ENCODE measurements at regions not wholly inside any gene's neighbourhood (a gene's known extent, or its start where the extent isn't known, plus 50 kb on each side); places are given as distances from the start of the nearest gene placed in this dataset.
"Not testable (repeated sequence)": the region's sequence is repeated elsewhere in the genome, so short reads cannot be mapped to it uniquely, and the experiment has no call there.

- DNase-seq = no peak
Observed at GRCh38 chr5:155116456-155117251, 103.1 kb downstream of the KIF4B start.

GRCh38 chr5:155125551-155126095 is 112.1 kb downstream of the KIF4B start:
- no peak for DNase-seq

- DNase-seq = no peak
Observed at GRCh38 chr5:155126573-155126972, 113.0 kb downstream of the KIF4B start.

DNA sequence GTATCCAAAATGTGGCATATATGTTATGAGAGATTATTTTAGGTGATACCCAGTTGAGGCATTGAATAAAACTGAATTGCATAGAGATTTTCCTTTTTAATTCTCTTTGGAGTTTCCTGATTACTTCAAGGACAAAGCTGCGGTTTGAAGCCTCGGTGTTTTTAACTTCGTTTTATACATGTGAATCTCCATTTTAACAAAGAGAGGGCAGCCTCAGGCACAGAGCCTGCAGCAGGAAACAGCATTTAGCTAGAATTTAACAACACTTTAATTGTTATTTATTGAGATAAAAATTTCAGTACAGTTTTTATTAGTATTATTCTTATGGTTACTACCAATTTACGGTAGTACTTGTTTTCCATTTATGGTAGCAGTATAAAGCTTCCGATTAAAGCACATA is 114.0 kb downstream of the KIF4B start:
- no peak for DNase-seq

GRCh38 chr5:155128786-155129512 is 115.4 kb downstream of the KIF4B start:
- no peak for DNase-seq

DNA sequence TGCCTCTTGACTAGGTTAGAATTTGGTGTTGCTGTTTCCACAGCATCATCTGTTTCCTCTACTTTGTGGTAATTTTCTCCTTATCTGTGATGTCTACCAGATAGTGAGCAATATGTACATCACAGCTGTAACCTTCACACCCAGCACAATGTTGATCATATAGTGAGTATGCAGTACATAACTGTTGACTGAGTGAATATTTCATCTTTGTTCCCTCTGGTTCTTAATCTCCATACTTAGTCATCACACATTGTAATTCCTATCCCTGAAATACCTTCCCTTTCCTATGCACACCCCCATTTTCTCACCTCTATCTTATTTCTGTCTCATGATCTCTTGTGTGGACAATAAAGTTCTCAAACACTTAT is 115.9 kb downstream of the KIF4B start:
- DNase-seq = no peak

DNA sequence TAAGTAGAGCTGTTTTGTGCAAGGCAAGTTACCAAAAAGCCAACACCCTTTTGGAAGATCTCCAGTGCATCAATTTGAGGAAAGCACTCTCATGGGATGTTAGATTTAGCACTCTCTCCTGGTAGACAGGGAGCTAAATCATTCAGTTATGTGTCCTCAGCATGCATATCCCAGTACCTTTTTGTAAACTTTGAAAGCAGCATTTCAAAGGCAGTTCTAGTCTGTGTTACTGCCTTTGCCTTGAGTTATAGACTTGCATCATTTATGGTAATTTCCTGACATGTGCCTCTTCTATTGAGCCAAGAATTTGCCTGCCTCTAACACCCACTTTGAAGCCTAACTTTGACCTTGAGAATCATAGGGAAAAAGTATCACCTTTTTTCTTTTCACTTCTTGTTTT is 120.6 kb downstream of the KIF4B start:
- no peak for DNase-seq

GRCh38 chr5:155136216-155136850 is 122.8 kb downstream of the KIF4B start:
- no peak for DNase-seq

DNA sequence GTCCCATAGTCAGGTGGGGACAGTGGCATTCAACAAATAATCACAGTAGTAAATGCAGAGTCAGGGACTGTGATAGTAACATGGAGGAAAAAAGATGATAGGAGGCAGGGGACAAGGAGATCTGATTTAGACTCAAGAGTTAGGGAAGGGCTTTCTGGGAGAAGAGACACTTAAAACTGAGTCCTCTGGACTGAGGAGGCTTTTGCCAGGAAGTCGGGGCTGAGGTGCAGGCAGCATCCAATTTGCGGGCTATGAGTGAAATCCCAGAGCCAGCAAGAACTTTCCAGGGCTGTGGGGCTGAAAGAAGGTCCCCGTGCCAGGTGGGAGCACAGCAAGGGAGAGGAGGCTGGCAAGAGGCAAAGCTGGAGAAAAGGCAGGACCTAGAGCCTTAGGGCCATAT is 124.1 kb downstream of the KIF4B start:
- DNase-seq = no peak

DNA sequence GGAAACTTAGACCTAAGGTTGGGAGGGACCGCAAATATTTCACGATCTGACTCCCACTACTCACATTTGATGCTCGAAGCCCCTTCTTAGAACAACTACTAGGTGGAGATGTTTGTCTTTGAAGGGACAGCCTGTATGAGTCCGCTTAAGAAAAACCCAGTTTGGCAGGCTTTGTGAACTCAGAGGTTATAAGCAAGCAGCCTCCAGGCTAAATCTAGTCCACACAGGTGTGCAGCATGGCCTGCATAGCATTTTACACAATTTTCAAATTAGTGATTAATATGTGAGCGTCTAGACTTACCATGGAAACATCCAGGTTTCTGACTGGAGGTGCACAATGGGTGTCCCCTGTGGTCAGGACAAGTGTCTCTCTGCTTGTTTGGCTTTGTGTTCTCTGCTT is 127.1 kb downstream of the KIF4B start:
- no peak for DNase-seq

GRCh38 chr5:155144956-155145355 is 131.4 kb downstream of the KIF4B start:
- DNase-seq = no peak

DNA sequence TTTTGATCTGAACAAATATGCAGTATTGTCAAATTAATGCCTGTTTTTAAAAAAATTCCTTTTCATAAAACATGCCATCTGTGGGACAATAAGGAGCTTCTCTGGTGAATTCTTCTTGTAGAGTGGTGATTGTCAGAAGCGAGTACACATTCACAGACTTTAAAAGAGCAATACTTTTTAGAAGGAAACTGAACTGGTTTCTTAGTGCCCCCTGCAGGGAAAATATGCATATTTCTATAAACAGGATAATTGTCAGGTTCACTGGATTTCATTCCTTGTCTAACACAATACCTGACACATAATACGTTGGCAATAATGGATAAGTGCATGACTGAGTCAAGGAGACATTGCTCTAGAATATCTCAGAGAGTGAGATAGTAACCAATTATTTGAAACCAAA is 133.7 kb downstream of the KIF4B start:
- no peak for DNase-seq

- no peak for DNase-seq
Observed at GRCh38 chr5:155148694-155149093, 135.1 kb downstream of the KIF4B start.

DNA sequence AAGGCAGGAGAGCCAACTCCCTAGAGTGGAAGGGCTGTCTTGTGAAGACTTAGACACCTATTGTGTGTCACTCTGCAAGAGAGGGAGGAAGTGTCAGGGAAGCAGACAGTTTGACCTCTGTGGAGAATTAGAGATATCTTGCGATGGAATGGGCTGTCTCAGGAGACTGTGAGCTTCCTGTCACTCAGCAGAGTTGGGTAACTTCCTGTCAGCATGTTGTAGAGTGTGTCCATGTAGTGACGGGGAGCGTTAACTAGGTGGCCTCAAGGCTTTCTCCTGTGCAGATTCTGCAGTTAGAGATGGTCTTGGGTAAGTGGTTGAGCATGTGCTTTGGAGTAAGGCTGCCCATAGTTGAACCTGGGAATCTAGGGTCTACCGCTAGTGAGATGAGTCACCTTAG is 136.5 kb downstream of the KIF4B start:
- DNase-seq = no peak

DNA sequence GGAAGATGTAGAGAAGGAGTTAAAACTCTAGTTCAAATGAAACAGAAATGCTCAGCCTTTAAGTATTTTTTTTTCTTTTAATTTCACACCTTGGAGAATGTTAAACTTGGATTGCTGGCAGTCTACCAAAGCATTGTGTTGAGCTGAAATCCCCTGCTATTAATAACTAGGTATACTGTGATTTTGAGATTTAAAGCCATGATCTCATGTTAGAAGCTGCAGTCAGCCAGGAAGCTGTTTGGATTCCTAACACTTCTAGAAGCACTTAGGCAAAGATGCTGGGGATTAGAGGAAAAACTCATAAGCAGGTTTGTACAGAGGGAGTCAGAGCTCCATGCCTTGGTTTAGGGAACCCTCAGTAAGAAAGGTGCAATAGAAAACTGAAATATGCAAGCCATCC is 141.4 kb downstream of the KIF4B start:
- no peak for DNase-seq

GRCh38 chr5:155163084-155163483 is 149.5 kb downstream of the KIF4B start:
- not testable (repeated sequence) for DNase-seq

DNA sequence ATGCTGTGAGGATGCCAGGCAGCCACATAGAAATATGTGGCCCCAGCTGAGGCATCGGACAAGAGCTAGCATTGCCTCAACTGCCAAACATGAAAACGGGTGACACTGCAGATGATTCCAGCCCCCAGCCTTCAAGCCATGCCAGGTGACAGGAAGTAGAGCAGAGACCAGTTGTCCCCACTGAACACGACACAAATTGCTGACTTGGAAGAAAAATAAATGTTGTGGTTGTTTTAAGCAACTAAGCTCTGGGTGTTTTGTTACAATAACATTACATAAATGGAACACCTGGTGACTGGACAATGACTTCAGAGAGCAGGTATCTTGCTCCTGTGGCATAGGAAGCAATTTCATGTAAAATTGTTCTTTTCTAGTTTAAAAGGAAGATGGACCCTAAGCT is 154.2 kb downstream of the KIF4B start:
- no peak for DNase-seq

DNA sequence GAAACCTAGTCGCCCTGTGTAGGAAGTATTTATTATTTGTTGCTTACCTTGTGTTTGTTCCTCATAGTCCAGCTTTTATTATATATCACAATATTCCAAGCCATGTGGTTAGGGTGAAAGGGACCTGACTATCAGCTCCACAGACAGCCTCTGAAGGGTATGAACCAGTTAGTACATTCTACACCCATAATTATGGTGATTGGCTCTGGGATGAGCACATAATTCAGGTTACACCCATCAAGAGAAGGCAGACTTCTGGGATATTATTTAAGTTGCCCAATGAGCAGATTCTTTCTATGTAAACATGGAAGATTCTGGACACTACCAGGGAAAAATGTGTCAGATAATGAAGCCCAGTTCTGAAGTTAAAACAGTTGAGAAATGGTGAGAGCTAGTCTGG is 168.0 kb downstream of the KIF4B start:
- no peak for DNase-seq

- DNase-seq = no peak
Observed at GRCh38 chr5:155189476-155189875, 175.9 kb downstream of the KIF4B start.

DNA sequence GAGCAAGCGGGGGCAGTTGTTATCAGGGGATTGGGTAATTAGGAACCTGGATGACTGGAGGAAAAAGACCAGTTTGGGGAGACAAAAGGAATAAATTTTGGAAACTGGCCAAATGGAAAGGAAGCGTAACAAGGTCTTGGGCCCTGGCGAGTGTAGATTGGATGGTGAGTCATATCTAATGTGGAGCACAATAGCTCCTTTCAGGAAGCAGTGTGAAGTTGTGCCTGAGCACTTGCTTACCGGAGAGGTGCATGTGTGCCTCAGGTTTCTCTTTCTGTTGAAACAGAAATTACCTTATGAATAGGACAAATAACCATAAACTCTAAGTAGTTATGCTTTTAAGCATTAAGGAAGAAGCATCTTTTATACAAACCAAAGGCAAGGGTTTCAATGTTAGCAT is 176.4 kb downstream of the KIF4B start:
- no peak for DNase-seq

DNA sequence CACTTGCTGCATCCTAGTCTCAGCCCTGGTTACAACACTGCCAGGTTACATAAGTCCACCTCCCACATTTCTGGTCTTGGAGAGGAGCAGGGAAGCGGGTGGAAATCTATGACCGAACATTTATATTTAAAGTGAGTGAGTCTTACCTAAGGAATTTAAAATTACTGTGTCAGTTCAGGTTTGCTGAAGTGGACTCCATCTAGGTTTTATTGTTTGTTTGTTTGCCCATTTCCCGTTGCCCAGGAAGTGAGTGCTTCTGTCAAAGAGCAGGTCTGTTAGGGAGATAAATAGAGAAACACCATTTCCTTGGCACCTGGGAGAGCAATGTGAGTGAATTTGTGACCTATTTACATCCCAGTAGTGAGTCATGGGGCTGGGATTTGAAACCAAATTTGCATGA is 179.5 kb downstream of the KIF4B start:
- DNase-seq = no peak

DNA sequence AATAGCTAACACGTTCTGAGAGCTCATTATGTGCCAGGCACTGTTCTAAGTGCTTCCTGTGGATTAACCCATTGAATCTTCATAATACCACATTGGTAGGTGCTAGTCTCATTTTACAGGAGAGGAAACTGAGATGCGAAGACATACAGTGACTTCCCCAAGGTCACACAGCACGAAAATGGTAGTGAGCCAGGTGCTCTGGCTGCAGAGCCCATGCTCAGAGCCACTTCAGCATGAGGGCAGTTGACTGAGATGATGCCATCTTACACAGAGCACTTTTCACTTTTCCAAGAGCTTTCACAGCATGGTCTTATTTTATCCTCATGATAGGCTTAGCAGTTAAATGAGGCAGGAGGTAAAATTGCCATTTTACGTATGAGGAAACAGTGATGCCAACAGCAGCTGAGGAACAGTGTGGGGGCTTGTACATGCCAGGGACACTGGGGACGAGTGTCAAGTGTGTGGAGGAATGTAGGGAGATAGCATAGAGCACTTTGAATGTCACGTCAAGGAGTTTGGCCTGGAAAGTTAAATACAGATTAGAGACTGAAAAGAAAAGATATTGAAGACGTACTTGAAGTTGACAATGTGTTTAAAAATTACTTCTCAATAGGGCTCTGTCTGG is 180.0 kb downstream of the KIF4B start:
- DNase-seq = no peak

GRCh38 chr5:155200608-155201007 is 187.1 kb downstream of the KIF4B start:
- no peak for DNase-seq
